HEK293 (cell line): ENCODE measurements at regions not wholly inside any gene's neighbourhood (a gene's known extent, or its start where the extent isn't known, plus 50 kb on each side); places are given as distances from the start of the nearest gene placed in this dataset.

Source experiments
- CTCF ChIA-PET: fragments of 350-600 bp; formaldehyde crosslinking; extraction: SDS; loops from one replicate; lab custom pipeline; 2021; ENCODE audit warnings: antibody characterized with exemption; lab: Yijun Ruan, JAX
- POLR2A ChIA-PET: fragments of 300-600 bp; formaldehyde crosslinking; extraction: SDS; loops from one replicate; lab custom pipeline; 2020; ENCODE audit warnings: antibody characterized with exemption, inconsistent platforms; lab: Yijun Ruan, JAX
- H3K27ac ChIP-seq: fragments of 200-500 bp; sonication (Bioruptor generic); 2 replicates; pipeline ENCODE4 v1.5.1; 2014; ENCODE audit warnings: low read depth, low read length, control low read depth, inconsistent platforms; ENCODE audit errors: extremely low read depth
- H3K36me3 ChIP-seq, 2 experiments: fragments of 200-500 bp in 1 of 2; sonication (Bioruptor generic) in 1 of 2; 1 replicate in 1 of 2; 2 replicates in 1 of 2; pipeline ENCODE4 v1.5.1; 2014 to 2017; ENCODE audit warnings: inconsistent platforms in 2 of 2, low read length in 2 of 2; ENCODE audit not compliant: control insufficient read depth in 2 of 2, insufficient read depth in 1 of 2
- H3K4me1 ChIP-seq: fragments of 200-500 bp; sonication (Bioruptor generic); 2 replicates; pipeline ENCODE4 v1.5.1; 2014; ENCODE audit warnings: mild to moderate bottlenecking, low read length, inconsistent platforms; ENCODE audit not compliant: control insufficient read depth, insufficient read depth
- H3K4me3 ChIP-seq: 2 replicates; pipeline ENCODE4 v1.5.1; 2011; ENCODE audit warnings: low read depth, mild to moderate bottlenecking, control low read depth, low read length, moderate library complexity
- H3K9me3 ChIP-seq: fragments of 200-500 bp; sonication (Bioruptor generic); 2 replicates; pipeline ENCODE4 v1.5.1; 2014; ENCODE audit warnings: low read depth, low read length, inconsistent platforms; ENCODE audit not compliant: control insufficient read depth, insufficient read depth
- ATF2 ChIP-seq: fragments of 450-650 bp; formaldehyde crosslinking; IDR thresholded peaks from 2 replicates; pipeline ENCODE4 v1.5.1; 2016; ENCODE audit warnings: missing biosample characterization, missing genetic modification characterization, low read depth
- GLI2 ChIP-seq: fragments of 450-650 bp; formaldehyde crosslinking; IDR thresholded peaks from 2 replicates; pipeline ENCODE4; 2017; ENCODE audit warnings: missing biosample characterization, missing genetic modification characterization, low read depth, borderline replicate concordance
- KLF1 ChIP-seq: fragments of 450-650 bp; formaldehyde crosslinking; IDR thresholded peaks from 2 replicates; pipeline ENCODE4 v1.5.1; 2016; ENCODE audit warnings: missing biosample characterization, missing genetic modification characterization
- KLF10 ChIP-seq: fragments of 450-650 bp; IDR thresholded peaks from 2 replicates; pipeline ENCODE4 v1.5.1; 2018; ENCODE audit warnings: missing biosample characterization, mild to moderate bottlenecking, missing genetic modification characterization
- MZF1 ChIP-seq: fragments of 450-650 bp; formaldehyde crosslinking; IDR thresholded peaks from 2 replicates; pipeline ENCODE4 v1.5.1; 2017; ENCODE audit warnings: missing biosample characterization, missing genetic modification characterization, borderline replicate concordance
- SP7 ChIP-seq: fragments of 450-650 bp; formaldehyde crosslinking; IDR thresholded peaks from 2 replicates; pipeline ENCODE4 v1.5.1; 2016; ENCODE audit warnings: missing biosample characterization, missing genetic modification characterization
- YY1 ChIP-seq: fragments of 450-650 bp; formaldehyde crosslinking; IDR thresholded peaks from 2 replicates; pipeline ENCODE4 v1.5.1; 2018; ENCODE audit warnings: missing biosample characterization, missing genetic modification characterization
- ZBTB1 ChIP-seq: fragments of 450-650 bp; formaldehyde crosslinking; IDR thresholded peaks from 2 replicates; pipeline ENCODE4 v1.5.1; 2016; ENCODE audit warnings: missing biosample characterization, missing genetic modification characterization
- ZBTB48 ChIP-seq: fragments of 450-650 bp; formaldehyde crosslinking; IDR thresholded peaks from 2 replicates; pipeline ENCODE4 v1.5.1; 2016; ENCODE audit warnings: missing biosample characterization, missing genetic modification characterization
- ZNF155 ChIP-seq: fragments of 450-650 bp; formaldehyde crosslinking; IDR thresholded peaks from 2 replicates; pipeline ENCODE4 v1.5.1; 2016; ENCODE audit warnings: missing biosample characterization, missing genetic modification characterization
- ZNF174 ChIP-seq: fragments of 450-650 bp; formaldehyde crosslinking; IDR thresholded peaks from 2 replicates; pipeline ENCODE4 v1.5.0; 2017; ENCODE audit warnings: missing biosample characterization, mild to moderate bottlenecking, missing genetic modification characterization
- ZNF302 ChIP-seq: fragments of 450-650 bp; formaldehyde crosslinking; IDR thresholded peaks from 2 replicates; pipeline ENCODE4 v1.5.1; 2016; ENCODE audit warnings: missing biosample characterization, missing genetic modification characterization, low read depth
- ZNF335 ChIP-seq: fragments of 450-650 bp; formaldehyde crosslinking; conservative IDR thresholded peaks from 2 replicates; pipeline ENCODE4 v1.5.1; 2016; ENCODE audit warnings: missing biosample characterization, missing genetic modification characterization
- ZNF350 ChIP-seq: fragments of 450-650 bp; formaldehyde crosslinking; IDR thresholded peaks from 2 replicates; pipeline ENCODE4 v1.5.0; 2017; ENCODE audit warnings: missing biosample characterization, mild to moderate bottlenecking, missing genetic modification characterization
- ZNF391 ChIP-seq: fragments of 450-650 bp; formaldehyde crosslinking; IDR thresholded peaks from 2 replicates; pipeline ENCODE4 v1.5.1; 2016; ENCODE audit warnings: low read depth, missing biosample characterization, missing genetic modification characterization, borderline replicate concordance
- ZNF510 ChIP-seq: fragments of 450-650 bp; formaldehyde crosslinking; IDR thresholded peaks from 2 replicates; pipeline ENCODE4 v1.5.1; 2018; ENCODE audit warnings: mild to moderate bottlenecking, missing genetic modification characterization, missing biosample characterization; ENCODE audit not compliant: insufficient replicate concordance
- ZNF776 ChIP-seq: fragments of 450-650 bp; formaldehyde crosslinking; IDR thresholded peaks from 2 replicates; pipeline ENCODE4 v1.5.0; 2017; ENCODE audit warnings: missing biosample characterization, missing genetic modification characterization, borderline replicate concordance
- ZNF791 ChIP-seq: fragments of 450-650 bp; formaldehyde crosslinking; IDR thresholded peaks from 2 replicates; pipeline ENCODE4 v1.5.1; 2016; ENCODE audit warnings: missing biosample characterization, missing genetic modification characterization
- ZXDB ChIP-seq: fragments of 450-650 bp; formaldehyde crosslinking; IDR thresholded peaks from 2 replicates; pipeline ENCODE4 v1.5.1; 2016; ENCODE audit warnings: missing biosample characterization, missing genetic modification characterization
- TF ChIP-seq, protein P1 (sequence below): fragments of 450-650 bp; formaldehyde crosslinking; IDR thresholded peaks from 2 replicates; pipeline ENCODE4 v1.5.1; 2017; ENCODE audit warnings: missing biosample characterization, missing genetic modification characterization
- TF ChIP-seq, protein P2 (sequence below): fragments of 450-650 bp; formaldehyde crosslinking; IDR thresholded peaks from 2 replicates; pipeline ENCODE4 v1.5.1; 2016; ENCODE audit warnings: missing biosample characterization, missing genetic modification characterization
- TF ChIP-seq, protein P3 (sequence below): fragments of 450-650 bp; formaldehyde crosslinking; conservative IDR thresholded peaks from 2 replicates; pipeline ENCODE4 v1.5.1; 2016; ENCODE audit warnings: low read depth, missing biosample characterization, missing genetic modification characterization
- TF ChIP-seq, protein P4 (sequence below): fragments of 450-650 bp; formaldehyde crosslinking; IDR thresholded peaks from 2 replicates; pipeline ENCODE4 v1.5.1; 2016; ENCODE audit warnings: missing biosample characterization, missing genetic modification characterization
- TF ChIP-seq, protein P5 (sequence below): fragments of 450-650 bp; formaldehyde crosslinking; IDR thresholded peaks from 2 replicates; pipeline ENCODE4 v1.5.1; 2016; ENCODE audit warnings: missing biosample characterization, missing genetic modification characterization

DNA sequence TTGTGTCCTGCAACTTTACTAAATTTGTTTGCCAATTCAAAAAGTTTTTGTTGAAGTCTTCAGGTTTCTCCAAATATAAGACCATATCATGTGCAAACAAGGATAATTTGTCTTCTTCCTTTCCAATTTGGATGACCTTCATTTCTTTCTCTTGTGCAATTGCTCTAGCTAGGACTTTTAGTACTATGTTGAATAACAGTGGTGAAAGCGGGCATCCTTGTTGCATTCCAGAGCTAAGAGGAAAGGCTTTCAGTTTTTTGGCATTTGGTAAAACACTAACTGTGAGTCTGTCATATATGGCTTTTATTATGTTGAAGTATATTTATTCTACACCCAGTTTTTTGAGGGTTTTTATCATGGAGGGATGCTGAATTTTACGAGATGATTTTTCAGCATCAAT lies 630.0 kb upstream of the ADGRL2 start (continued):
- TF ChIP-seq, protein P1, sequence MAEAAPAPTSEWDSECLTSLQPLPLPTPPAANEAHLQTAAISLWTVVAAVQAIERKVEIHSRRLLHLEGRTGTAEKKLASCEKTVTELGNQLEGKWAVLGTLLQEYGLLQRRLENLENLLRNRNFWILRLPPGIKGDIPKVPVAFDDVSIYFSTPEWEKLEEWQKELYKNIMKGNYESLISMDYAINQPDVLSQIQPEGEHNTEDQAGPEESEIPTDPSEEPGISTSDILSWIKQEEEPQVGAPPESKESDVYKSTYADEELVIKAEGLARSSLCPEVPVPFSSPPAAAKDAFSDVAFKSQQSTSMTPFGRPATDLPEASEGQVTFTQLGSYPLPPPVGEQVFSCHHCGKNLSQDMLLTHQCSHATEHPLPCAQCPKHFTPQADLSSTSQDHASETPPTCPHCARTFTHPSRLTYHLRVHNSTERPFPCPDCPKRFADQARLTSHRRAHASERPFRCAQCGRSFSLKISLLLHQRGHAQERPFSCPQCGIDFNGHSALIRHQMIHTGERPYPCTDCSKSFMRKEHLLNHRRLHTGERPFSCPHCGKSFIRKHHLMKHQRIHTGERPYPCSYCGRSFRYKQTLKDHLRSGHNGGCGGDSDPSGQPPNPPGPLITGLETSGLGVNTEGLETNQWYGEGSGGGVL (tag by site-specific recombination): no peak
- TF ChIP-seq ZNF791 (tag by site-specific recombination): no peak
- TF ChIP-seq, protein P2, sequence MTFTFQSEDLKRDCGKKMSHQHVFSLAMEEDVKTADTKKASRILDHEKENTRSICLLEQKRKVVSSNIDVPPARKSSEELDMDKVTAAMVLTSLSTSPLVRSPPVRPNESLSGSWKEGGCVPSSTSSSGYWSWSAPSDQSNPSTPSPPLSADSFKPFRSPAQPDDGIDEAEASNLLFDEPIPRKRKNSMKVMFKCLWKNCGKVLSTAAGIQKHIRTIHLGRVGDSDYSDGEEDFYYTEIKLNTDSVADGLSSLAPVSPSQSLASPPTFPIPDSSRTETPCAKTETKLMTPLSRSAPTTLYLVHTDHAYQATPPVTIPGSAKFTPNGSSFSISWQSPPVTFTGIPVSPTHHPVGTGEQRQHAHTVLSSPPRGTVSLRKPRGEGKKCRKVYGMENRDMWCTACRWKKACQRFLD (tag by site-specific recombination): no peak
- TF ChIP-seq ZBTB48 (tag by site-specific recombination): no peak
- TF ChIP-seq ZBTB1 (tag by site-specific recombination): no peak
- TF ChIP-seq YY1 (tag by site-specific recombination): no peak
- TF ChIP-seq ZNF155 (tag by site-specific recombination): no peak

- H3K9me3 ChIP-seq: no peaks in the 10 kb centered on the region
- ChIA-PET CTCF (no interaction called here), POLR2A (no interaction called here)
- no peaks in the 10 kb centered on the region for H3K36me3 ChIP-seq
- H3K4me3 ChIP-seq: no peak overlapping the region
- TF ChIP-seq ZNF174 (tag by site-specific recombination) (no peak), ZNF776 (no peak), ZXDB (tag by site-specific recombination) (no peak), ZBTB48 (tag by site-specific recombination) (no peak), ZNF350 (tag by site-specific recombination) (no peak), KLF1 (tag by site-specific recombination) (no peak), ZNF391 (tag by site-specific recombination) (no peak), ZNF510 (tag by site-specific recombination) (no peak), MZF1 (no peak), SP7 (tag by site-specific recombination) (no peak), GLI2 (tag by site-specific recombination) (no peak), ATF2 (tag by site-specific recombination) (no peak), ZNF335 (tag by site-specific recombination) (no peak), KLF10 (tag by site-specific recombination) (no peak), ZNF302 (tag by site-specific recombination) (no peak)
- TF ChIP-seq, protein P3, sequence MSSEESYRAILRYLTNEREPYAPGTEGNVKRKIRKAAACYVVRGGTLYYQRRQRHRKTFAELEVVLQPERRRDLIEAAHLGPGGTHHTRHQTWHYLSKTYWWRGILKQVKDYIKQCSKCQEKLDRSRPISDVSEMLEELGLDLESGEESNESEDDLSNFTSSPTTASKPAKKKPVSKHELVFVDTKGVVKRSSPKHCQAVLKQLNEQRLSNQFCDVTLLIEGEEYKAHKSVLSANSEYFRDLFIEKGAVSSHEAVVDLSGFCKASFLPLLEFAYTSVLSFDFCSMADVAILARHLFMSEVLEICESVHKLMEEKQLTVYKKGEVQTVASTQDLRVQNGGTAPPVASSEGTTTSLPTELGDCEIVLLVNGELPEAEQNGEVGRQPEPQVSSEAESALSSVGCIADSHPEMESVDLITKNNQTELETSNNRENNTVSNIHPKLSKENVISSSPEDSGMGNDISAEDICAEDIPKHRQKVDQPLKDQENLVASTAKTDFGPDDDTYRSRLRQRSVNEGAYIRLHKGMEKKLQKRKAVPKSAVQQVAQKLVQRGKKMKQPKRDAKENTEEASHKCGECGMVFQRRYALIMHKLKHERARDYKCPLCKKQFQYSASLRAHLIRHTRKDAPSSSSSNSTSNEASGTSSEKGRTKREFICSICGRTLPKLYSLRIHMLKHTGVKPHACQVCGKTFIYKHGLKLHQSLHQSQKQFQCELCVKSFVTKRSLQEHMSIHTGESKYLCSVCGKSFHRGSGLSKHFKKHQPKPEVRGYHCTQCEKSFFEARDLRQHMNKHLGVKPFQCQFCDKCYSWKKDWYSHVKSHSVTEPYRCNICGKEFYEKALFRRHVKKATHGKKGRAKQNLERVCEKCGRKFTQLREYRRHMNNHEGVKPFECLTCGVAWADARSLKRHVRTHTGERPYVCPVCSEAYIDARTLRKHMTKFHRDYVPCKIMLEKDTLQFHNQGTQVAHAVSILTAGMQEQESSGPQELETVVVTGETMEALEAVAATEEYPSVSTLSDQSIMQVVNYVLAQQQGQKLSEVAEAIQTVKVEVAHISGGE (tag by site-specific recombination): no peak
- TF ChIP-seq, protein P4, sequence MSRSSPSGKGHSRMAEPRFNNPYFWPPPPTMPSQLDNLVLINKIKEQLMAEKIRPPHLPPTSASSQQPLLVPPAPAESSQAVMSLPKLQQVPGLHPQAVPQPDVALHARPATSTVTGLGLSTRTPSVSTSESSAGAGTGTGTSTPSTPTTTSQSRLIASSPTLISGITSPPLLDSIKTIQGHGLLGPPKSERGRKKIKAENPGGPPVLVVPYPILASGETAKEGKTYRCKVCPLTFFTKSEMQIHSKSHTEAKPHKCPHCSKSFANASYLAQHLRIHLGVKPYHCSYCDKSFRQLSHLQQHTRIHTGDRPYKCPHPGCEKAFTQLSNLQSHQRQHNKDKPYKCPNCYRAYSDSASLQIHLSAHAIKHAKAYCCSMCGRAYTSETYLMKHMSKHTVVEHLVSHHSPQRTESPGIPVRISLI (tag by site-specific recombination): no peak
- TF ChIP-seq, protein P5, sequence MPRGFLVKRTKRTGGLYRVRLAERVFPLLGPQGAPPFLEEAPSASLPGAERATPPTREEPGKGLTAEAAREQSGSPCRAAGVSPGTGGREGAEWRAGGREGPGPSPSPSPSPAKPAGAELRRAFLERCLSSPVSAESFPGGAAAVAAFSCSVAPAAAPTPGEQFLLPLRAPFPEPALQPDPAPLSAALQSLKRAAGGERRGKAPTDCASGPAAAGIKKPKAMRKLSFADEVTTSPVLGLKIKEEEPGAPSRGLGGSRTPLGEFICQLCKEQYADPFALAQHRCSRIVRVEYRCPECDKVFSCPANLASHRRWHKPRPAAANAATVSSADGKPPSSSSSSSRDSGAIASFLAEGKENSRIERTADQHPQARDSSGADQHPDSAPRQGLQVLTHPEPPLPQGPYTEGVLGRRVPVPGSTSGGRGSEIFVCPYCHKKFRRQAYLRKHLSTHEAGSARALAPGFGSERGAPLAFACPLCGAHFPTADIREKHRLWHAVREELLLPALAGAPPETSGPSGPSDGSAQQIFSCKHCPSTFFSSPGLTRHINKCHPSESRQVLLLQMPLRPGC (tag by site-specific recombination): no peak
- no peaks in the 10 kb centered on the region for H3K4me1 ChIP-seq
- H3K27ac ChIP-seq: no peak overlapping the region
Observed at GRCh38 chr1:81165963-81166362, 634.8 kb upstream of the ADGRL2 start.
